ENCODE measurements at regions not wholly inside any gene's neighbourhood (a gene's known extent, or its start where the extent isn't known, plus 50 kb on each side); places are given as distances from the start of the nearest gene placed in this dataset.

DNA sequence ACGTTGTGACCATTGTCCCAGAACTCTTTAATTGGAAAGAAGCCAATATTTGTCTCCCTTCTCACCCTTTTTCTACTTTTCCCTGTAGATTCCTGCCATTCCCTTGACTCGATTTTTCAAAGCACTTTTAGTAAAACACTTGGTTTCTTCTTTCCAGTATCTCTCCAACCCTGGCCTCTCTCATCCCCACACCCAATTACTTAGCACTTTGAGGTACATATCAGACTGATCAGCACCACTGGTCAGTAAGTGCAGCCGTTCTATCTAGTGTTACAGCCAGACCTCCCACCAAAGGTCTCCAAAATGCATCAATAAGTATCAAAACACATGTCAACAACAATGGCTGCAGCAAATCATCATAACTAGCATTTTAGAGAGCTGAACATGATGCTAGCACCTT is 141.9 kb downstream of the BTG1 start:
- DNase-seq (ENCODE audit: low read depth in 1 of 2, low spot score in 1 of 2): no peak
- no peak overlapping the region for H3K27ac ChIP-seq (replicated peaks)
- TF ChIP-seq SPI1 (IDR thresholded peaks at IDR 0.05; ENCODE audit: borderline replicate concordance, low read depth) (no peak), POLR2AphosphoS5 (IDR thresholded peaks at IDR 0.05; ENCODE audit: low read depth) (no peak), GABPA (IDR thresholded peaks at IDR 0.05; ENCODE audit: low read depth) (no peak)
- TF ChIP-seq, protein P1, sequence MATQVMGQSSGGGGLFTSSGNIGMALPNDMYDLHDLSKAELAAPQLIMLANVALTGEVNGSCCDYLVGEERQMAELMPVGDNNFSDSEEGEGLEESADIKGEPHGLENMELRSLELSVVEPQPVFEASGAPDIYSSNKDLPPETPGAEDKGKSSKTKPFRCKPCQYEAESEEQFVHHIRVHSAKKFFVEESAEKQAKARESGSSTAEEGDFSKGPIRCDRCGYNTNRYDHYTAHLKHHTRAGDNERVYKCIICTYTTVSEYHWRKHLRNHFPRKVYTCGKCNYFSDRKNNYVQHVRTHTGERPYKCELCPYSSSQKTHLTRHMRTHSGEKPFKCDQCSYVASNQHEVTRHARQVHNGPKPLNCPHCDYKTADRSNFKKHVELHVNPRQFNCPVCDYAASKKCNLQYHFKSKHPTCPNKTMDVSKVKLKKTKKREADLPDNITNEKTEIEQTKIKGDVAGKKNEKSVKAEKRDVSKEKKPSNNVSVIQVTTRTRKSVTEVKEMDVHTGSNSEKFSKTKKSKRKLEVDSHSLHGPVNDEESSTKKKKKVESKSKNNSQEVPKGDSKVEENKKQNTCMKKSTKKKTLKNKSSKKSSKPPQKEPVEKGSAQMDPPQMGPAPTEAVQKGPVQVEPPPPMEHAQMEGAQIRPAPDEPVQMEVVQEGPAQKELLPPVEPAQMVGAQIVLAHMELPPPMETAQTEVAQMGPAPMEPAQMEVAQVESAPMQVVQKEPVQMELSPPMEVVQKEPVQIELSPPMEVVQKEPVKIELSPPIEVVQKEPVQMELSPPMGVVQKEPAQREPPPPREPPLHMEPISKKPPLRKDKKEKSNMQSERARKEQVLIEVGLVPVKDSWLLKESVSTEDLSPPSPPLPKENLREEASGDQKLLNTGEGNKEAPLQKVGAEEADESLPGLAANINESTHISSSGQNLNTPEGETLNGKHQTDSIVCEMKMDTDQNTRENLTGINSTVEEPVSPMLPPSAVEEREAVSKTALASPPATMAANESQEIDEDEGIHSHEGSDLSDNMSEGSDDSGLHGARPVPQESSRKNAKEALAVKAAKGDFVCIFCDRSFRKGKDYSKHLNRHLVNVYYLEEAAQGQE (IDR thresholded peaks at IDR 0.05; ENCODE audit: insufficient replicate concordance, low read depth): no peak
- TF ChIP-seq, protein P2, sequence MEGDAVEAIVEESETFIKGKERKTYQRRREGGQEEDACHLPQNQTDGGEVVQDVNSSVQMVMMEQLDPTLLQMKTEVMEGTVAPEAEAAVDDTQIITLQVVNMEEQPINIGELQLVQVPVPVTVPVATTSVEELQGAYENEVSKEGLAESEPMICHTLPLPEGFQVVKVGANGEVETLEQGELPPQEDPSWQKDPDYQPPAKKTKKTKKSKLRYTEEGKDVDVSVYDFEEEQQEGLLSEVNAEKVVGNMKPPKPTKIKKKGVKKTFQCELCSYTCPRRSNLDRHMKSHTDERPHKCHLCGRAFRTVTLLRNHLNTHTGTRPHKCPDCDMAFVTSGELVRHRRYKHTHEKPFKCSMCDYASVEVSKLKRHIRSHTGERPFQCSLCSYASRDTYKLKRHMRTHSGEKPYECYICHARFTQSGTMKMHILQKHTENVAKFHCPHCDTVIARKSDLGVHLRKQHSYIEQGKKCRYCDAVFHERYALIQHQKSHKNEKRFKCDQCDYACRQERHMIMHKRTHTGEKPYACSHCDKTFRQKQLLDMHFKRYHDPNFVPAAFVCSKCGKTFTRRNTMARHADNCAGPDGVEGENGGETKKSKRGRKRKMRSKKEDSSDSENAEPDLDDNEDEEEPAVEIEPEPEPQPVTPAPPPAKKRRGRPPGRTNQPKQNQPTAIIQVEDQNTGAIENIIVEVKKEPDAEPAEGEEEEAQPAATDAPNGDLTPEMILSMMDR (IDR thresholded peaks at IDR 0.05; ENCODE audit: insufficient read depth, low read length): no peak
- H3K4me3 ChIP-seq (replicated peaks; ENCODE audit: insufficient read depth, low read length): no peak overlapping the region
- H3K27me3 ChIP-seq (ENCODE audit: insufficient read depth, poor library complexity, severe bottlenecking): no peaks in the 10 kb centered on the region

DNA sequence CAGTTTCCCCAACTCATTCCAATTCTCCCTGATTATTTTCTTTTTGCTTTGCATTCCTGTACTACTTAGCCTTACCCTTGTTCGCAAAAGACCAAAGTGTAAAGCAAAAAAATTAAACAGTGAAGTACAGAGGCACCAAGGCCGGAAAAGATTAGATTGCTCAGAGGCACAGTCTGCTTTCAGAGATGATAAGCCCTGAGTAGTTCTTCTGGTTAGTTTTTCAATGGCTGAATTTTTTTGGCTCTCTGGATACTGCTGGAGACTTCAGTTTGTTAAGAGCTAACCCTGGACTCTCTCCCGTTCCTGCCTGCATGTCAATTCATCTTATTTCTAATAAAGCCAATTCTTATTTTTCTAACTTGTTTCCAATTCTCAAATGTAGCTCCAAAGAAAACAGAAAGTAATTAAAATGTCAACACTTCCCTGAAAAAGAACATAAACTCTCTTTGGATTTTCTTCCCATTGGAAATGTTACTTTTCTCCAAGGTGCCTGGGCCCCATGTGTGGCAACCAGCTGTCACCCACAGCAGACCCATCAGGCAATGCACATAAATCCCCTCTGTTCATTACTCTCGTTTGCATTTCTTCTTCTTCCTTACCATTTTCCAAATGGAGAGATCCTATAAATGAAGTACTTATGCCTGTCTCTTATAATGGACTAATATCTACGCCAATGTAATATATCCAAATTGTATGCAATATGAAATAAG is 142.8 kb downstream of the BTG1 start:
- Histone ChIP-seq H3K27me3 (ENCODE audit: insufficient read depth, poor library complexity, severe bottlenecking) (no peaks in the 10 kb centered on the region), H3K27ac (replicated peaks) (no peak overlapping the region), H3K4me3 (replicated peaks; ENCODE audit: insufficient read depth, low read length) (no peak overlapping the region)
- TF ChIP-seq, protein P2 (IDR thresholded peaks at IDR 0.05; ENCODE audit: insufficient read depth, low read length): no peak
- no peak for TF ChIP-seq GABPA (IDR thresholded peaks at IDR 0.05; ENCODE audit: low read depth)
- TF ChIP-seq, protein P1 (IDR thresholded peaks at IDR 0.05; ENCODE audit: insufficient replicate concordance, low read depth): no peak
- TF ChIP-seq SPI1 (IDR thresholded peaks at IDR 0.05; ENCODE audit: borderline replicate concordance, low read depth): no peak
- no peak for DNase-seq (ENCODE audit: low read depth in 1 of 2, low spot score in 1 of 2)

DNA sequence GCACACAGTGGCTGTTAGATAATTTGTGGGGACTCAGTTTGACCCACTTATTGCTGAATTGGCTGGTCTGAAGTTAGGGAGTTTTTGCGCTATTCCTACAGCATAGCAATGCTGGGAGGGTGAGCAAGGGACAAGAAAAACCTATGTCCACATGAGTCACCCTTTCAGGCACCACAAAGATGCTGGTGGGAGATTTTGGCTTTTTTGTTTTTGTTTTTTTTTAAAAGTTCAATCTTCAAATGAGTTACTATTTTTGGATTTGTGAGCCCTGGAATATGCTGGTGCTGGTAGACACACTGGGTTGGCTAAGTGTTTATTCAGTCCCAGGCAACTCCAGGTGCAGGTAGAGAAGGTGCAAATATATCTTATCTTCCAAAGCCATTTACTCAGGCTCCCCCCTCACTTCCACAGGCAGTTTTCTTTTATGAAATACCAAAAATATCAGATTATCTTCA is 143.4 kb downstream of the BTG1 start:
- Histone ChIP-seq H3K27me3 (ENCODE audit: insufficient read depth, poor library complexity, severe bottlenecking) (no peaks in the 10 kb centered on the region), H3K4me3 (replicated peaks; ENCODE audit: insufficient read depth, low read length) (no peak overlapping the region), H3K27ac (replicated peaks) (no peak overlapping the region)
- DNase-seq (ENCODE audit: low read depth in 1 of 2, low spot score in 1 of 2): no peak
- TF ChIP-seq, protein P1 (IDR thresholded peaks at IDR 0.05; ENCODE audit: insufficient replicate concordance, low read depth): no peak
- TF ChIP-seq POLR2AphosphoS5 (IDR thresholded peaks at IDR 0.05; ENCODE audit: low read depth) (no peak), GABPA (IDR thresholded peaks at IDR 0.05; ENCODE audit: low read depth) (no peak), SPI1 (IDR thresholded peaks at IDR 0.05; ENCODE audit: borderline replicate concordance, low read depth) (no peak)
- TF ChIP-seq, protein P2 (IDR thresholded peaks at IDR 0.05; ENCODE audit: insufficient read depth, low read length): no peak
